ENCODE measurements at regions not wholly inside any gene's neighbourhood (a gene's known extent, or its start where the extent isn't known, plus 50 kb on each side); places are given as distances from the start of the nearest gene placed in this dataset.

- DNase-seq (ENCODE audit: low read depth, low spot score), result no peak
These were observed 76.5 kb upstream of the GTSF1L start for GRCh38 chr20:43803276-43803675.

GRCh38 chr20:43800186-43800585, 73.4 kb upstream of the GTSF1L start:
- no peak for DNase-seq (ENCODE audit: low read depth, low spot score)

GRCh38 chr20:43799741-43800140, 72.9 kb upstream of the GTSF1L start:
- DNase-seq (ENCODE audit: low read depth, low spot score), result no peak

- DNase-seq (ENCODE audit: low read depth, low spot score), result no peak
These were observed 72.4 kb upstream of the GTSF1L start for GRCh38 chr20:43799150-43799711.

DNA sequence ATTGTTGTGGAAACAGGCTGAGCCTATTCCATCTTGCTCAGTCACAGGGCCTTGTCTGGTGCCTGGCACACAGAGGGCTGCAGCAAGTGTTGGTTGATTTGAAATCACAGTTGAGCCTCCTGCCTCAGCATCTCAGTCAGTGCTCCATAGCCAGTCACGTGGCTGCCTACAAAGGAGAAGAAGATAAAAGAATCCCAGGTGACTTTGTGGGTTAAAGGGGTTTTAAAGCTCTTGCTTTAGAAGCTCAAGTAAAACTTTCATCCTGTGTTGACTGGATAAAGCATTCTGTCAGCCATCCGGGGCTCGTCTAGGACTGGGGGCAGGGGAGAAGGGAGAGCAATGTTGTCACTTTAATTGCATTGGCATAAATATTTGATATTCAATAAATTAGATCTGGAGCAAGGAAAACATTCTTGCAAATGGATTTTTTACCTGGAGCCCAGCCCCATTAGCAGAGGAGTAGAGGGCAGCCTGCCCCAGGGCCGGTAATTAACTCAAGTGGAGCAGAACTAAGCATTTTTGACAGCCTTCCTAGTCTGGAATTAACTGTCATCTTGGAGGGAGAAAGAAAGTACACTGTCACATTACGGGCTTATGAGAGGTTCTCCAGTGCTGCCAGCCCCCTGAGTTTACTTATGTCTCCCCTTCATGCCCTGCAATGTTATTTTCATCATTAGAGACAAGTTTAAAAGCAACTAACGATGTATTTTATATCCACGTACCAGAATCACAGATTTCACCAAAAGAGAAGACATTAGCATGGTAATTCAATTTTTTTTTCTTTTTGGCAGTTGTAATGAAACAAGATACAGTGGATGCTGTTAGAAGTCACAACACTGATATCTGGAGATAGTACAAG, 71.7 kb upstream of the GTSF1L start:
- DNase-seq (ENCODE audit: low read depth, low spot score), result no peak

GRCh38 chr20:43794326-43794725, 67.5 kb upstream of the GTSF1L start:
- DNase-seq (ENCODE audit: low read depth, low spot score), result no peak

DNA sequence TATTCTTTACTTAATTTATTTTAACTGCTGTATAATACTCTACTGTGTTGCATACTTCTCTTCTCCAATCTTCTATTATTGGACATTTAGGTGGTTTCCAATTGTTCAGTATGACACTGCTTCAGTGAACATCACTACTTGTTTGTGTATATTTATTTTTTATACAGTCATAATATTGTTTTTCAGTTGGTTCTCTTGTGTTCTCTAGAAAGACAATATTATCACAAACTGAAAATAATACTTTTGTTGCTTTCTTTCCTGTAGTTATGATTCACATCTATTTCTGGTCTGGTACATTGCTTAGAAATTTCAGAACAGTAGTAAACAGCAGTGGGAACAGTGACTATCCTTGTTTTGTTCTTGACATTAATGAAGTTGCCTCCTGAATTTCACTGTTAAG, 62.8 kb upstream of the GTSF1L start:
- no peak for DNase-seq (ENCODE audit: low read depth, low spot score)

GRCh38 chr20:43787937-43788336, 61.1 kb upstream of the GTSF1L start:
- DNase-seq (ENCODE audit: low read depth, low spot score), result no peak

DNA sequence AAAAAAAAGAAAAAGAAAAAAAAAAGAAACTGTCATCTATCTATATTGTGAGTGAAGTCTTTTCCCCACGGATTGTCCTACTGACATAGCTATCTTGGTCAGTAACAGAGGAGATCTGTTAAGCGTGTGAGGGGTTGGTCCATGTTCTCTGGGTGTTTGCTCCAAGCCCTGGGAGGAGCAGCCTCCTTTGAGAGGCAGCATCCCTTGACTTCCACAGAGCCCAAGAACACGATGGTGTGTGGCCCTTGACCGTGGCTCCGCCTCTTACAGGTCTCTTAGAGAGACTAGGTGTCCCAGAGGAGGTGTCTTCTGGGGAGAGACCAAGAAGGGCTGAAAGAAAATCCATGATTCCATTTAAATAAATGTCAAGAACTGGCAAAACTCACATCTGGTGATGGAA, 60.1 kb upstream of the GTSF1L start:
- DNase-seq (ENCODE audit: low read depth, low spot score), result no peak

DNA sequence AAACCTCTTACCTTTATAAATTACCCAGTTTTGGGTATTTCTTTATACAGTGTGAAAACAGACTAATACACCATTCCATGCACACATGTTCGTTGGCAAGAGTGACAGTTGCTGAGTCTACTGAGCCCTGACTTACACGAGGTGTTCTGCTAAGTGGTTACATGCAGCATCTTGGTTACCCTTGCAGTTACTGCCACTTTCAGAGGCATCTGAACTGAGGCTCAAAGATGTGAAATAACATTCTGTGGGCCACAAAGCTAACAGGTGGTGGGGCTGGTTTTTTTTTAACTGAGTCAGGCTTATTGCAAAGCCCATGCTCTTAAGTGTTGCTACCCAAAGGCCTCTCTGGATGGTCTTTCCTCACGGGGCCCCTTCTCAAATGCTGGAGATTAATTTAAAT, 54.4 kb upstream of the GTSF1L start:
- DNase-seq (ENCODE audit: low read depth, low spot score), result no peak

- DNase-seq (ENCODE audit: low read depth, low spot score), result no peak
These were observed 51.6 kb upstream of the GTSF1L start for GRCh38 chr20:43778375-43778774.

GRCh38 chr20:43776691-43777090, 49.9 kb upstream of the GTSF1L start:
- DNase-seq (ENCODE audit: low read depth, low spot score), result no peak

All from smooth muscle cell of the brain vasculature (primary cell).